SK-N-SH treated with all-trans-retinoic acid at 6 μM for 48 hours (cell line): ENCODE measurements at regions not wholly inside any gene's neighbourhood (a gene's known extent, or its start where the extent isn't known, plus 50 kb on each side); places are given as distances from the start of the nearest gene placed in this dataset.

ENCODE experiments used
- CSDC2 ChIP-seq: fragments of 250-450 bp; sonication (Bioruptor Pico); IDR thresholded peaks from 2 replicates; pipeline ENCODE4 v1.5.0; 2020; ENCODE audit warnings: mild to moderate bottlenecking, moderate library complexity
- RARB ChIP-seq: fragments of 250-450 bp; sonication (Bioruptor Pico); IDR thresholded peaks from 2 replicates; pipeline ENCODE4 v1.8.0; 2021; ENCODE audit warnings: mild to moderate bottlenecking, moderate library complexity
- SNAI2 ChIP-seq: fragments of 250-450 bp; sonication (Bioruptor Pico); IDR thresholded peaks from 2 replicates; pipeline ENCODE4 v1.5.0; 2020; ENCODE audit warnings: mild to moderate bottlenecking, moderate library complexity

DNA sequence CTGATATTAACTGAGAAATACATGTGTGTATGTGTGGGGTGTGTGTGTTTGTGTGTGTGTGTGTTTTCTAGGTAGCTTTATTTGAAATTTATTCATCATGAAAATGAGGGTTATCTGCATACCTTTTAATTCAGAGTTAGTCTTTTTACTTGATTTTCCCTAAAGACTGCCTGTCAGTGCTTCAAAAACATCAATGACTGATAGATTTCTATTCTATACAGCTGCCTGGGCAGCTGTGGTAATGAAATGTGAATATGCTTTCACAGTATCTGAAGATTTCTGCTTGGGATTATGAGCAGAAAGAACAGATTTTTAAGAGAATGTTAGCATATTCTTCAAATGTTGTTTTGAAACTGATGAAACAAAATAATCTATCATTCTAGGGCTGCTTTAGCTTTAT lies 119.7 kb upstream of the ZRANB2 start:
- no peak for TF ChIP-seq CSDC2 (CRISPR knock-in tag)
- TF ChIP-seq RARB (CRISPR knock-in tag): no peak
- no peak for TF ChIP-seq SNAI2 (CRISPR knock-in tag)
